ENCODE measurements at regions not wholly inside any gene's neighbourhood (a gene's known extent, or its start where the extent isn't known, plus 50 kb on each side); places are given as distances from the start of the nearest gene placed in this dataset.

- no peaks in the 10 kb centered on the region for H3K36me3 ChIP-seq (ENCODE audit: insufficient read depth)
- H3K4me2 ChIP-seq, result no peak overlapping the region
- no peaks in the 10 kb centered on the region for H3K4me1 ChIP-seq (ENCODE audit: low read depth, poor library complexity, severe bottlenecking)
- no peaks in the 10 kb centered on the region for H3K27me3 ChIP-seq (ENCODE audit: insufficient read depth, low read depth)
- no peaks in the 10 kb centered on the region for H3K79me2 ChIP-seq (ENCODE audit: insufficient read depth, low read depth)
- no peak for TF ChIP-seq CTCF (conservative IDR thresholded peaks at IDR 0.05; ENCODE audit: low read depth, low read length)
- no peaks in the 10 kb centered on the region for H4K20me1 ChIP-seq (ENCODE audit: insufficient read depth)
- H3K27ac ChIP-seq, result no peak overlapping the region
- H2AFZ ChIP-seq (ENCODE audit: low read depth), result no peak overlapping the region
- H3K9ac ChIP-seq, result no peak overlapping the region
- H3K4me3 ChIP-seq (IDR thresholded peaks at IDR 0.05; ENCODE audit: insufficient read depth, low read depth, low read length), result no peak overlapping the region
These were observed 59.9 kb upstream of the ODC1 start for GRCh38 chr2:10508038-10508437.

- H2AFZ ChIP-seq (ENCODE audit: low read depth), result no peak overlapping the region
- no peak overlapping the region for H3K4me3 ChIP-seq (IDR thresholded peaks at IDR 0.05; ENCODE audit: insufficient read depth, low read depth, low read length)
- no peaks in the 10 kb centered on the region for H3K4me1 ChIP-seq (ENCODE audit: low read depth, poor library complexity, severe bottlenecking)
- no peak overlapping the region for H3K9ac ChIP-seq
- H3K79me2 ChIP-seq (ENCODE audit: insufficient read depth, low read depth), result no peaks in the 10 kb centered on the region
- no peaks in the 10 kb centered on the region for H3K27me3 ChIP-seq (ENCODE audit: insufficient read depth, low read depth)
- H3K4me2 ChIP-seq, result no peak overlapping the region
- no peaks in the 10 kb centered on the region for H4K20me1 ChIP-seq (ENCODE audit: insufficient read depth)
- H3K27ac ChIP-seq, result no peak overlapping the region
- TF ChIP-seq CTCF (conservative IDR thresholded peaks at IDR 0.05; ENCODE audit: low read depth, low read length), result no peak
- no peaks in the 10 kb centered on the region for H3K36me3 ChIP-seq (ENCODE audit: insufficient read depth)
These were observed 59.0 kb upstream of the ODC1 start for GRCh38 chr2:10507106-10507505.

GRCh38 chr2:10504994-10505820, 57.1 kb upstream of the ODC1 start:
- Histone ChIP-seq H2AFZ (ENCODE audit: low read depth) (no peak overlapping the region), H3K36me3 (ENCODE audit: insufficient read depth) (no peaks in the 10 kb centered on the region), H3K27me3 (ENCODE audit: insufficient read depth, low read depth) (no peaks in the 10 kb centered on the region), H4K20me1 (ENCODE audit: insufficient read depth) (no peaks in the 10 kb centered on the region), H3K79me2 (ENCODE audit: insufficient read depth, low read depth) (no peaks in the 10 kb centered on the region), H3K4me3 (IDR thresholded peaks at IDR 0.05; ENCODE audit: insufficient read depth, low read depth, low read length) (no peak overlapping the region), H3K9ac (no peak overlapping the region), H3K4me1 (ENCODE audit: low read depth, poor library complexity, severe bottlenecking) (no peaks in the 10 kb centered on the region), H3K27ac (no peak overlapping the region), H3K4me2 (no peak overlapping the region)
- no peak for TF ChIP-seq CTCF (conservative IDR thresholded peaks at IDR 0.05; ENCODE audit: low read depth, low read length)

GRCh38 chr2:10504370-10504993, 56.4 kb upstream of the ODC1 start:
- Histone ChIP-seq H3K27ac (no peak overlapping the region), H2AFZ (ENCODE audit: low read depth) (no peak overlapping the region), H3K27me3 (ENCODE audit: insufficient read depth, low read depth) (no peaks in the 10 kb centered on the region), H3K4me3 (IDR thresholded peaks at IDR 0.05; ENCODE audit: insufficient read depth, low read depth, low read length) (no peak overlapping the region), H3K4me2 (no peak overlapping the region), H3K9ac (no peak overlapping the region), H3K79me2 (ENCODE audit: insufficient read depth, low read depth) (no peaks in the 10 kb centered on the region), H4K20me1 (ENCODE audit: insufficient read depth) (no peaks in the 10 kb centered on the region), H3K4me1 (ENCODE audit: low read depth, poor library complexity, severe bottlenecking) (no peaks in the 10 kb centered on the region), H3K36me3 (ENCODE audit: insufficient read depth) (no peaks in the 10 kb centered on the region)
- TF ChIP-seq CTCF (conservative IDR thresholded peaks at IDR 0.05; ENCODE audit: low read depth, low read length), result no peak
